ENCODE measurements at regions not wholly inside any gene's neighbourhood (a gene's known extent, or its start where the extent isn't known, plus 50 kb on each side); places are given as distances from the start of the nearest gene placed in this dataset.

- no peak for TF ChIP-seq CTCF (IDR thresholded peaks at IDR 0.05)
- no peak for TF ChIP-seq POLR2A (IDR thresholded peaks at IDR 0.05)
Observed at GRCh38 chr20:18983796-18984195, 170.2 kb downstream of the SCP2D1 start.
